BE2C (cell line): ENCODE measurements at regions not wholly inside any gene's neighbourhood (a gene's known extent, or its start where the extent isn't known, plus 50 kb on each side); places are given as distances from the start of the nearest gene placed in this dataset.
"Not testable (repeated sequence)": the region's sequence is repeated elsewhere in the genome, so short reads cannot be mapped to it uniquely, and the experiment has no call there.

ENCODE experiments used
- DNase-seq: peaks from one replicate; pipeline ENCODE4 v3.0.0-alpha.2; 2020
- H3K27me3 ChIP-seq: fragments of 250-450 bp; sonication (Bioruptor Pico); 2 replicates; pipeline ENCODE4 v1.5.1; 2020; ENCODE audit warnings: mild to moderate bottlenecking
- H3K36me3 ChIP-seq: fragments of 250-450 bp; sonication (Bioruptor Pico); 2 replicates; pipeline ENCODE4 v1.5.1; 2020; ENCODE audit warnings: mild to moderate bottlenecking
- H3K4me1 ChIP-seq: fragments of 250-450 bp; sonication (Bioruptor Pico); 2 replicates; pipeline ENCODE4 v1.5.1; 2020
- H3K4me3 ChIP-seq: 2 replicates; pipeline ENCODE4 v1.5.1; 2011; ENCODE audit warnings: low read depth, low read length
- H3K9me3 ChIP-seq: fragments of 250-450 bp; sonication (Bioruptor Pico); 2 replicates; pipeline ENCODE4 v1.5.1; 2020
- TF ChIP-seq, protein P1 (sequence below): IDR thresholded peaks from 2 replicates; pipeline ENCODE4 v1.5.1; 2012; ENCODE audit warnings: mild to moderate bottlenecking, low read depth, low read length

DNA sequence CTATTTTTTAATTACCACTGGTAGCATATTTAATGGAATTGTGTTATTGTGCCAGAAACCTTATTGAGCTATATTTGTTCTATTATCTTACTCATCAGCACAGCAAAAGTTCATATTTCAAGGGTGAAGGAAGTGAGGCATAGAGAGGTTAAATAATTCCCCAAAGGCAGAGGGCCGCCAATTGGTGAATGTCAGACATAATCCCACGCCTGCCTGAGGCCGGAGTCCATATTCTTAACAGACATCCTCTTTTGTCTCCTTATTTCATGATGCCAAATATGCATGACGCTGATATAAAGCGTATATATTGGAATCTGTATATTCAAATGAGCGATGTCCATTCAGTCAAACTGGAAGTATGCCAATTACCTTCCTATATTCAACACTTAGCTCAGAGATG lies 505.0 kb upstream of the SLC35B3 start:
- Histone ChIP-seq H3K4me3 (no peak overlapping the region), H3K27me3 (no peaks in the 10 kb centered on the region), H3K9me3 (no peaks in the 10 kb centered on the region), H3K36me3 (no peaks in the 10 kb centered on the region), H3K4me1 (no peaks in the 10 kb centered on the region)
- no peak for DNase-seq
- TF ChIP-seq, protein P1, sequence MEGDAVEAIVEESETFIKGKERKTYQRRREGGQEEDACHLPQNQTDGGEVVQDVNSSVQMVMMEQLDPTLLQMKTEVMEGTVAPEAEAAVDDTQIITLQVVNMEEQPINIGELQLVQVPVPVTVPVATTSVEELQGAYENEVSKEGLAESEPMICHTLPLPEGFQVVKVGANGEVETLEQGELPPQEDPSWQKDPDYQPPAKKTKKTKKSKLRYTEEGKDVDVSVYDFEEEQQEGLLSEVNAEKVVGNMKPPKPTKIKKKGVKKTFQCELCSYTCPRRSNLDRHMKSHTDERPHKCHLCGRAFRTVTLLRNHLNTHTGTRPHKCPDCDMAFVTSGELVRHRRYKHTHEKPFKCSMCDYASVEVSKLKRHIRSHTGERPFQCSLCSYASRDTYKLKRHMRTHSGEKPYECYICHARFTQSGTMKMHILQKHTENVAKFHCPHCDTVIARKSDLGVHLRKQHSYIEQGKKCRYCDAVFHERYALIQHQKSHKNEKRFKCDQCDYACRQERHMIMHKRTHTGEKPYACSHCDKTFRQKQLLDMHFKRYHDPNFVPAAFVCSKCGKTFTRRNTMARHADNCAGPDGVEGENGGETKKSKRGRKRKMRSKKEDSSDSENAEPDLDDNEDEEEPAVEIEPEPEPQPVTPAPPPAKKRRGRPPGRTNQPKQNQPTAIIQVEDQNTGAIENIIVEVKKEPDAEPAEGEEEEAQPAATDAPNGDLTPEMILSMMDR = no peak

DNA sequence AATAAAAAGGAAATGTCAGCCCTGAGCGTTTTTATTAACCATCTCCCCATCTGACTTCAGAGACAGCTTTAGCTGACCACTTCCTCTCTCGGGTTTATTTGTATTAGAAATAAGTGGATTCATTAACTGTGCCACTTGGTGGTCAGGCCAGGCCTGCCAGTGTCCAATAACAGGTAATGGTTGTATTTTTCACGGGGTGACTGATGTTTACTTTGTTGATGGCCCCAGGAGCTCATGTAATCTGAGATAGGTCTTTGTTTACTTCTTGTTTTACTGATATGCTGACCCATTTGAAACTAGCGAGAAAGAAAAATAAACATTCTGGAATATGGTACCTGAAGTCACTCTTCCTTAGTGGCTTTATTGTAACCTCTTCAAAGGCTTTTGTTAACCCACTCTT lies 504.3 kb upstream of the SLC35B3 start:
- Histone ChIP-seq H3K27me3 (no peaks in the 10 kb centered on the region), H3K4me1 (no peaks in the 10 kb centered on the region), H3K4me3 (no peak overlapping the region), H3K36me3 (no peaks in the 10 kb centered on the region), H3K9me3 (no peaks in the 10 kb centered on the region)
- DNase-seq = no peak
- TF ChIP-seq, protein P1 = no peak

DNA sequence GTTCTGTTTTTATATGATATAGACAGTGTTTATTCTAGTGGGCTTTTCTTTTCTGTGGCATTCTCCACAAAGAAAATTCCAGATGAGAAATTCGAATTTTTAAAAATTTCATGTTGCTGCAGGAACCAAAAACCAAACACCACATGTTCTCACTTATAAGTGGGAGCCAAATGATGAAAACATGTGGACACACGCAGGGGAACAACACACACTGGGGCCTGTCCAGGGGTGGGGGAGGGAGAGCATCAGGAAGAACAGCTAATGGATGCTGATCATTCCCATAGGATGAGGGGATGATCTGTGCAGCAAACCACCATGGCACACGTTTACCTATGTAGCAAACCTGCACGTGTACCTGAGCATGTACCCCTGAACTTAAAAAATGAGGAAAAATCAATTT lies 499.0 kb upstream of the SLC35B3 start:
- no peaks in the 10 kb centered on the region for H3K9me3 ChIP-seq
- H3K4me1 ChIP-seq = no peaks in the 10 kb centered on the region
- H3K4me3 ChIP-seq = no peak overlapping the region
- TF ChIP-seq, protein P1 = no peak
- no peak for DNase-seq
- no peaks in the 10 kb centered on the region for H3K27me3 ChIP-seq
- no peaks in the 10 kb centered on the region for H3K36me3 ChIP-seq

DNA sequence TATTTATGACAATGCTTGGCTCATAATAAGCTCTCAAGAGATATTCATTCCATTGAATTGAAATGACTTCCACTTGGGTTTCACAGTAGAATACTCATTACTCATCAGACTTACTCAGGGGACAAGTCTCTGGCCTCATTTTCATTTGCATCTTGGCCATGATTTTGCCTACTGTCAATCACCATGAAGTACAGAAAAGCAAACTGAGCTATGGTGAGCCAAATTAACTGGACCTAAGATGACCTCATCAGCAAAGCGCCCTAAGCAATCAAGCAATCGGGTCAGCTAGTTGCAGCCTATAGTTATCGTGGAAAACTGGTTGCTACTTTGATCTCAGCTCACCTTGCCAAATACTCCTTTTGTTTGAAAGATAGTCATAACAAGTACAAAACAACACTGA lies 494.7 kb upstream of the SLC35B3 start:
- no peak for DNase-seq
- H3K4me3 ChIP-seq = no peak overlapping the region
- no peaks in the 10 kb centered on the region for H3K4me1 ChIP-seq
- TF ChIP-seq, protein P1 = no peak
- H3K27me3 ChIP-seq = no peaks in the 10 kb centered on the region
- no peaks in the 10 kb centered on the region for H3K36me3 ChIP-seq
- H3K9me3 ChIP-seq = no peaks in the 10 kb centered on the region

DNA sequence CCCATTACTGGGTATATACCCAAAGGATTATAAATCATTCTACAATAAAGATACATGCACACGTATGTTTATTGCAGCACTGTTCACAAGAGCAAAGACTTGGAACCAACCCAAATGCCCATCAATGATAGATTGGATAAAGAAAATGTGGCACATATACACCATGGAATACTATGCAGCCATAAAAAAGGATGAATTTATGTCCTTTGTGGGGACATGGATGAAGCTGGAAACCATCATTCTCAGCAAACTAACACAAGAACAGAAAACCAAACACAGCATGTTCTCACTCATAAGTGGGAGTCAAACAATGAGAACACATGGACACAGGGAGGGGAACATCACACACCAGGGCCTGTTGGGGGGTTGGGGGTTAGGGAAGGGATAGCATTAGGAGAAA lies 484.9 kb upstream of the SLC35B3 start:
- H3K27me3 ChIP-seq, H3K4me1 ChIP-seq, H3K4me3 ChIP-seq, H3K9me3 ChIP-seq, H3K36me3 ChIP-seq, DNase-seq: not testable (repeated sequence)

DNA sequence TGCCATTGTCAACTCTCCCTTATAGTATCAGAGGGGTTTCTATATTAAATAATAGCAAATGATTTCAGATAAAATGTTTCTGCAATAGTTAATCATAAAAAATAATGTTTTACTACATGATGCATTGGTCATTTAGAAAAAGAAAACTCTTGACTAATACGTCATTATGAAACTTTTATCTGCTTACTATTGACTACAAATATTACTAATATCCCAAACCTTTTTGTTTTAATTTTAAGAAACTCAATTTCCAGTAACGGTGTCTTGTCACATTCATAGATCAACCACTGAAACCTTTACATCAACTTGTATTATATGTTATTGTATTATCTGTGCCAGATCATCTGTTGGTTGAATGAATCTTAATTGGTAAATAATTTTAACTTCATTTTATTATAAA lies 482.9 kb upstream of the SLC35B3 start:
- Histone ChIP-seq H3K36me3 (no peaks in the 10 kb centered on the region), H3K4me3 (no peak overlapping the region), H3K9me3 (no peaks in the 10 kb centered on the region), H3K27me3 (no peaks in the 10 kb centered on the region), H3K4me1 (no peaks in the 10 kb centered on the region)
- no peak for DNase-seq
- TF ChIP-seq, protein P1 = no peak

DNA sequence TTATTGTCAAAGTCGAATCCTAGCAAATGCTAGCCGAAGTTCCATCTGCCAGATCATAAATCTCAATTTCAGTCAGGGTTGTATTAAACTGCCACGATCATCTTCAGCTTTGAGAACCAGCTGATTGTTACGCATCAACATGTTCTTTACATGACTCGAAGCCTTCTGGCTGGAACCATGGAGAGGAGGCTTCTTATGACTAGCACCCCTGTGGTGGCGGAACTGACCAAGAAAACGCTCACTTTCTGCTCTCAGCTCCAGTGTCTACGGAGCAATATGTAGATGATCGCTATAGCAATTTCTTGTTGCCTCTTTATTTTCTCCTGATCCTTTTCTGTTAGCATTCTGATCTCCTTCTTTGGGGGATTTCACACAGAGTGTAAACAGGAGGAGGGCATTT lies 479.4 kb upstream of the SLC35B3 start:
- H3K9me3 ChIP-seq = no peaks in the 10 kb centered on the region
- no peaks in the 10 kb centered on the region for H3K36me3 ChIP-seq
- no peak overlapping the region for H3K4me3 ChIP-seq
- TF ChIP-seq, protein P1 = no peak
- H3K27me3 ChIP-seq = no peaks in the 10 kb centered on the region
- DNase-seq = no peak
- no peaks in the 10 kb centered on the region for H3K4me1 ChIP-seq
